IMR-90 (cell line): ENCODE measurements at regions not wholly inside any gene's neighbourhood (a gene's known extent, or its start where the extent isn't known, plus 50 kb on each side); places are given as distances from the start of the nearest gene placed in this dataset.

ENCODE experiments used
- ATAC-seq: fragments of 200-7000 bp; cut with Tn5 transposase; 2 replicates; pipeline ENCODE4 v1.9.1; 2020; ENCODE audit warnings: low read depth, mild to moderate bottlenecking, moderate library complexity
- BruUV-seq: library from RNA; stranded (reverse); fragments of 400-500 nt; replicated peaks from 2 replicates; lab custom pipeline; 2021; lab: Mats Ljungman, UMichigan
- CTCF ChIA-PET: fragments of 300-600 bp; formaldehyde crosslinking; extraction: SDS; loops from one replicate; lab custom pipeline; 2021; ENCODE audit warnings: antibody characterized with exemption; lab: Yijun Ruan, JAX
- POLR2A ChIA-PET: fragments of 300-600 bp; sonication (Branson Sonifier 250); formaldehyde crosslinking; loops from one replicate; lab custom pipeline; 2022; ENCODE audit warnings: antibody characterized with exemption; ENCODE audit not compliant: unreplicated experiment; lab: Charles Lee
- DNase-seq: peaks from one replicate; pipeline ENCODE4 v3.0.0; 2013
- H2AFZ ChIP-seq: replicated peaks from 2 replicates; pipeline ENCODE3; 2013; ENCODE audit warnings: low read length, mild to moderate bottlenecking; ENCODE audit not compliant: poor library complexity
- H2AK5ac ChIP-seq: 2 replicates; pipeline ENCODE4 v1.6.1; 2013; ENCODE audit warnings: low read depth, low read length, inconsistent platforms
- H2AK9ac ChIP-seq: replicated peaks from 2 replicates; pipeline ENCODE3; 2013; ENCODE audit warnings: mild to moderate bottlenecking, low read depth, low read length, moderate library complexity; ENCODE audit not compliant: poor library complexity
- H2BK120ac ChIP-seq: 2 replicates; pipeline ENCODE4 v1.6.1; 2013; ENCODE audit warnings: low read depth, low read length, inconsistent platforms
- H2BK15ac ChIP-seq: 3 replicates; pipeline ENCODE4 v1.6.1; 2013; ENCODE audit warnings: low read depth, low read length, inconsistent platforms
- H2BK20ac ChIP-seq: 2 replicates; pipeline ENCODE4 v1.6.1; 2013; ENCODE audit warnings: low read depth, mild to moderate bottlenecking, inconsistent platforms, low read length, moderate library complexity
- H2BK5ac ChIP-seq: 2 replicates; pipeline ENCODE4 v1.6.1; 2013; ENCODE audit warnings: mild to moderate bottlenecking, low read depth, low read length, inconsistent platforms; ENCODE audit not compliant: poor library complexity, severe bottlenecking
- H3K14ac ChIP-seq: replicated peaks from 2 replicates; pipeline ENCODE4 v1.6.1; 2013; ENCODE audit warnings: low read depth, low read length, inconsistent platforms
- H3K18ac ChIP-seq: 2 replicates; pipeline ENCODE4 v1.6.1; 2013; ENCODE audit warnings: low read depth, low read length, control low read depth
- H3K23ac ChIP-seq: 2 replicates; pipeline ENCODE4 v1.6.1; 2013; ENCODE audit warnings: low read depth, low read length, inconsistent platforms
- H3K27ac ChIP-seq: 2 replicates; pipeline ENCODE4 v1.5.1; 2013; ENCODE audit warnings: mild to moderate bottlenecking, control low read depth, low read length; ENCODE audit not compliant: insufficient read depth
- H3K27me3 ChIP-seq: 2 replicates; pipeline ENCODE4 v1.6.1; 2013; ENCODE audit warnings: low read length; ENCODE audit not compliant: control insufficient read depth, insufficient read depth
- H3K36me3 ChIP-seq: 2 replicates; pipeline ENCODE4 v1.6.1; 2013; ENCODE audit warnings: low read length, mixed read lengths; ENCODE audit not compliant: control insufficient read depth, insufficient read depth
- H3K4ac ChIP-seq: 2 replicates; pipeline ENCODE4 v1.6.1; 2013; ENCODE audit warnings: low read depth, low read length, inconsistent platforms
- H3K4me1 ChIP-seq: 2 replicates; pipeline ENCODE4 v1.6.1; 2013; ENCODE audit warnings: low read length, mixed read lengths; ENCODE audit not compliant: control insufficient read depth, insufficient read depth
- H3K4me2 ChIP-seq: 2 replicates; pipeline ENCODE4 v1.6.1; 2013; ENCODE audit warnings: low read depth, mild to moderate bottlenecking, control low read depth, low read length, moderate library complexity
- H3K4me3 ChIP-seq: 2 replicates; pipeline ENCODE4 v1.5.1; 2013; ENCODE audit warnings: low read depth, mild to moderate bottlenecking, control low read depth, low read length, moderate library complexity; ENCODE audit not compliant: insufficient read depth
- H3K56ac ChIP-seq: 2 replicates; pipeline ENCODE4 v1.6.1; 2013; ENCODE audit warnings: low read length, inconsistent platforms; ENCODE audit not compliant: insufficient read depth; ENCODE audit errors: extremely low read depth
- H3K79me1 ChIP-seq, 2 experiments: 2 replicates each; pipeline ENCODE4 v1.6.1; 2013; ENCODE audit warnings: low read length in 2 of 2, inconsistent platforms in 1 of 2, low read depth in 1 of 2
- H3K9ac ChIP-seq: 2 replicates; pipeline ENCODE4 v1.6.1; 2013; ENCODE audit warnings: low read depth, low read length, control low read depth
- H3K9me1 ChIP-seq: 2 replicates; pipeline ENCODE4 v1.6.1; 2013; ENCODE audit warnings: low read length, inconsistent platforms; ENCODE audit not compliant: insufficient read depth
- H3K9me3 ChIP-seq: 2 replicates; pipeline ENCODE4 v1.6.1; 2013; ENCODE audit warnings: low read length; ENCODE audit not compliant: control insufficient read depth, insufficient read depth
- H4K20me1 ChIP-seq: 2 replicates; pipeline ENCODE4 v1.6.1; 2013; ENCODE audit warnings: low read length, inconsistent platforms; ENCODE audit not compliant: insufficient read depth
- H4K5ac ChIP-seq: 2 replicates; pipeline ENCODE4 v1.6.1; 2013; ENCODE audit warnings: mild to moderate bottlenecking, low read depth, low read length, control low read depth
- H4K8ac ChIP-seq, 2 experiments: 2 replicates each; pipeline ENCODE4 v1.6.1; 2013; ENCODE audit warnings: low read depth in 2 of 2, low read length in 2 of 2, control low read depth in 1 of 2, inconsistent platforms in 1 of 2
- H4K91ac ChIP-seq: 2 replicates; pipeline ENCODE4 v1.6.1; 2013; ENCODE audit warnings: low read depth, low read length, inconsistent platforms; ENCODE audit not compliant: insufficient read depth
- BHLHE40 ChIP-seq: fragments of 150-350 bp; IDR thresholded peaks from 2 replicates; pipeline ENCODE4 v1.6.1; 2016; ENCODE audit warnings: mild to moderate bottlenecking, low read depth, low read length
- CEBPB ChIP-seq: IDR thresholded peaks from 2 replicates; pipeline ENCODE4 v1.6.1; 2012; ENCODE audit warnings: low read depth, low read length, improper control_type of control experiment
- CHD1 ChIP-seq: IDR thresholded peaks from 2 replicates; pipeline ENCODE4 v1.6.1; 2012; ENCODE audit warnings: low read depth, low read length, improper control_type of control experiment
- CTCF ChIP-seq: conservative IDR thresholded peaks from 2 replicates; pipeline ENCODE4 v1.5.1; 2012; ENCODE audit warnings: mild to moderate bottlenecking, low read depth, low read length, improper control_type of control experiment
- ELK1 ChIP-seq: fragments of 150-350 bp; IDR thresholded peaks from 2 replicates; pipeline ENCODE4 v1.6.1; 2016; ENCODE audit warnings: low read depth, mild to moderate bottlenecking, low read length, moderate library complexity, borderline replicate concordance
- FOS ChIP-seq: fragments of 150-350 bp; IDR thresholded peaks from 2 replicates; pipeline ENCODE4 v1.6.1; 2016; ENCODE audit warnings: low read depth, low read length
- MAFK ChIP-seq: IDR thresholded peaks from 2 replicates; pipeline ENCODE4 v1.6.1; 2012; ENCODE audit warnings: low read depth, low read length, improper control_type of control experiment
- MAZ ChIP-seq: IDR thresholded peaks from 2 replicates; pipeline ENCODE4 v1.6.1; 2012; ENCODE audit warnings: low read depth, mild to moderate bottlenecking, low read length, improper control_type of control experiment, moderate library complexity, borderline replicate concordance
- MXI1 ChIP-seq: IDR thresholded peaks from 2 replicates; pipeline ENCODE4 v1.6.1; 2012; ENCODE audit warnings: low read depth, mild to moderate bottlenecking, low read length, moderate library complexity, borderline replicate concordance
- NFE2L2 ChIP-seq: fragments of 150-350 bp; IDR thresholded peaks from 2 replicates; pipeline ENCODE4 v1.6.1; 2016; ENCODE audit warnings: low read depth, mild to moderate bottlenecking, low read length
- POLR2A ChIP-seq: IDR thresholded peaks from 2 replicates; pipeline ENCODE4 v1.6.1; 2012; ENCODE audit warnings: mild to moderate bottlenecking, low read depth, low read length
- RAD21 ChIP-seq: IDR thresholded peaks from 2 replicates; pipeline ENCODE4 v1.6.1; 2012; ENCODE audit warnings: low read length, improper control_type of control experiment
- RCOR1 ChIP-seq: IDR thresholded peaks from 2 replicates; pipeline ENCODE4 v1.6.1; 2012; ENCODE audit warnings: mild to moderate bottlenecking, low read length, improper control_type of control experiment; ENCODE audit not compliant: insufficient replicate concordance
- RFX5 ChIP-seq: IDR thresholded peaks from 2 replicates; pipeline ENCODE4 v1.8.0; 2012; ENCODE audit warnings: low read depth, mild to moderate bottlenecking, low read length, moderate library complexity
- SMC3 ChIP-seq: fragments of 150-350 bp; IDR thresholded peaks from 2 replicates; pipeline ENCODE4 v1.6.1; 2016; ENCODE audit warnings: low read depth, mild to moderate bottlenecking, antibody characterized with exemption, low read length, moderate library complexity
- WGBS, 2 experiments: methylation state at CpG; one replicate each; pipeline versions ENCODE4 v1.1.5 to v1.1.7; 2013; ENCODE audit warnings: missing lambda C conversion rate in 2 of 2; ENCODE audit not compliant: insufficient read length in 1 of 2; ENCODE audit errors: extremely low coverage in 2 of 2; 5-methylcytosine and 5-hydroxymethylcytosine counted together
- dilution Hi-C: fragments of 300-500 bp; cut with HindIII; formaldehyde crosslinking; loops from one replicate; pipeline ENCODE4 v1.14.3; 2018; ENCODE audit warnings: low sequenced_read_pairs; ENCODE audit not compliant: unreplicated experiment
- in situ Hi-C: fragments of 300-500 bp; cut with MboI; formaldehyde crosslinking; loops from 3 replicates; pipeline ENCODE4 v1.14.3; 2019; ENCODE audit warnings: low sequenced_read_pairs, inconsistent platforms, mixed read lengths
- intact Hi-C: fragments of 100-400 bp; cut with micrococcal nuclease; formaldehyde crosslinking; loops from 2 replicates; pipeline ENCODE4 v1.10.0; 2022
- TF ChIP-seq, protein P1 (sequence below): fragments of 150-350 bp; IDR thresholded peaks from 2 replicates; pipeline ENCODE4 v1.6.1; 2017; ENCODE audit warnings: mild to moderate bottlenecking, antibody characterized with exemption, low read length, low read depth

DNA sequence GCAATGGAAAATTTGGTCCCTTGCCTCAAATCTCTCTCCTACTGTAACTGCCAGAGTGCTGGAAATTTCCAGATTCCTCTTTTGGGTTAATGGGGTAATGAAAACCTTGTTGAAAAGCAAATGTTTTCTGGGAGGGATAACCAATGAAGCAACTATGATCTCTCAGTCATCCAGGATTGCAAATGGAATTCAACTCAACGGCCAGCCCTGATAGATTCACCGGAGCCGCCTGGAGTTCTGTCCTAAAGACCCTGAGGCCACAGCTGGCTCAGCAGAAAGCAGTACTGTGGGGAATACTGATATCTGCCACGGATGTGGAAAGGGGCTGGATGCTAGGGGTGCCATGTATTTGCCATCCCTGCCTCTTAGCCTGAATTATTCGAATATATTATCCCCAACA, 167.8 kb downstream of the NRP2 start:
- Histone ChIP-seq H3K23ac (no peak overlapping the region), H2AK5ac (no peak overlapping the region), H2BK15ac (no peak overlapping the region), H4K5ac (no peak overlapping the region), H4K8ac (no peak overlapping the region), H2AK9ac (no peak overlapping the region), H4K20me1 (no peaks in the 10 kb centered on the region), H3K18ac (no peak overlapping the region), H3K4me2 (no peak overlapping the region), H3K4ac (no peak overlapping the region), H3K27me3 (peaks cover 15% of the 10 kb centered on the region), H2BK5ac (no peak overlapping the region), H2BK120ac (no peak overlapping the region), H3K27ac (no peak overlapping the region), H3K9ac (no peak overlapping the region), H3K14ac (no peak overlapping the region), H3K4me1 (peaks cover 5% of the 10 kb centered on the region; the same call in 1 of the 2 replicates), H4K91ac (no peak overlapping the region), H3K79me1 (no peaks in the 10 kb centered on the region), H3K9me1 (no peaks in the 10 kb centered on the region), H3K56ac (no peak overlapping the region), H2BK20ac (no peak overlapping the region), H3K9me3 (no peaks in the 10 kb centered on the region), H3K4me3 (no peak overlapping the region), H3K36me3 (no peaks in the 10 kb centered on the region), H2AFZ (no peak overlapping the region)
- CTCF ChIA-PET = no interaction called here
- intact Hi-C loops (no loop called here), in situ Hi-C loops (no loop called here), dilution Hi-C loops (no loop called here)
- WGBS, 2 experiments = 89% methylated on average over 3 of the region's 5 CpGs; no CpG with 5 or more reads in 1 of the 2 experiments
- no peak for TF ChIP-seq CTCF
- TF ChIP-seq MAZ = no peak
- TF ChIP-seq FOS = no peak
- no peak for TF ChIP-seq RCOR1
- no peak for TF ChIP-seq POLR2A
- no peak for TF ChIP-seq SMC3
- no peak for TF ChIP-seq RAD21
- TF ChIP-seq RFX5 = no peak
- TF ChIP-seq BHLHE40 = no peak
- TF ChIP-seq, protein P1, sequence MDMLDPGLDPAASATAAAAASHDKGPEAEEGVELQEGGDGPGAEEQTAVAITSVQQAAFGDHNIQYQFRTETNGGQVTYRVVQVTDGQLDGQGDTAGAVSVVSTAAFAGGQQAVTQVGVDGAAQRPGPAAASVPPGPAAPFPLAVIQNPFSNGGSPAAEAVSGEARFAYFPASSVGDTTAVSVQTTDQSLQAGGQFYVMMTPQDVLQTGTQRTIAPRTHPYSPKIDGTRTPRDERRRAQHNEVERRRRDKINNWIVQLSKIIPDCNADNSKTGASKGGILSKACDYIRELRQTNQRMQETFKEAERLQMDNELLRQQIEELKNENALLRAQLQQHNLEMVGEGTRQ = no peak
- no peak for TF ChIP-seq NFE2L2
- no peak for TF ChIP-seq ELK1
- no peak for TF ChIP-seq MAFK
- TF ChIP-seq MXI1 = no peak
- no peak for TF ChIP-seq CEBPB
- TF ChIP-seq CHD1 = no peak
- ATAC-seq (no peak), DNase-seq (no peak)
- POLR2A ChIA-PET = no interaction called here
- BruUV-seq = no TSS peak
